G401 (cell line): ENCODE measurements at regions not wholly inside any gene's neighbourhood (a gene's known extent, or its start where the extent isn't known, plus 50 kb on each side); places are given as distances from the start of the nearest gene placed in this dataset.

ENCODE experiments used
- DNase-seq: peaks from one replicate; pipeline ENCODE4 v3.0.0-alpha.2; 2015; ENCODE audit warnings: low spot score
- in situ Hi-C: cut with HindIII; loops from 2 replicates; pipeline ENCODE4 v1.10.0; 2016; ENCODE audit warnings: low sequenced_read_pairs, mixed read lengths

DNA sequence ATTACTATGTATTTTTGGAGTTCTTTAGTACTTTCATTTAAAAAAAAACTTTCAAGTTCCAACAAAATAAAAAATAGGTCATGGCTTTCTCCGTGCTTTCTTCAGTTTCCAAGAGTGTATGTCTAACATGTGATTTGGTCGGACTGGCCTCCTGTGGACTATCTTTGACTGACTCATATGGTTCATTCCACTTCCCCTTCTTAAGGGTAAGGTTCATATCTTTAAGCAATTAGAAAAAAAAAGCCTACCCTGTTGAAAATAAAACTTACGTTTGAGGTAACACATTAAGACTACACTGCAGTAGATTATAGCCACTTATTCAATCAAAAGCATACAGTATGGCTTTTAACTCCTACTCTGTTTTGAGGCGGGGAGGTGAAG is 112.8 kb upstream of the AHR start:
- DNase-seq, result no peak
- in situ Hi-C loops, result no loop called here

DNA sequence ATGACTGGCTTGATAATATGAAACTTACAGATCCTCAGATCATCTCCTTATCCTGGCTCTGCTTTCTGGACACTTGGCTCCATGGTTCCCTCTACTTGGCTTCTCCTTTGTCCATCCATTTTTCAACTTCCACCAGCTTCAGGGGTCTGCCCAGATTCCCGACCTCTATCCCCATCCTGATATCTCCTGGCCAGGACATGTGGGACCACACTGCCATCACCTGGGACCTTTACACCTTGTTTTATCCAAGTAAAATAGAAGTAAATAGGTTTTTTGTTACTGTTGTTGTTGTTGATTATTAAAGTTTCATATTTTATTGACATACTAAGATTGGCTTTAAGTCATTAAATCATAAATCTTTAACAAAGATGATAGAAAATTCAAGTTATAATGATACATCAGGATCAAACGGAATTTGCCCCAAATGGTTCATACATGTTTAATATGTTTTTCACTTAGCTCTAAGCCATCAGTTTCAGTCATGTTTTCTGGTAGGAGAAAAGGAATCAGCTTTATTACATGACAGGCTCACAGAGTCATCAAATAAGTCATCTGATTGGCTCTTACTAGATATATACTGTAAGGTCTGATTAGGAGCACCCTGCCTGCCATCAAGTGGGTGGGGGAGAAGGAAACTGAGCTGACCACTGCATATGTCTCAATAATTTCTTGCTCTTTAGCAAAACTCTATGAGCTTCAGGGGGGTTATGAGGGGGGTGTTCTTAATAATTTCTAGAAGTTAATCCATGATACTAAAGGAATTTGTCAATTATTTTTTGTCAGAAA is 111.5 kb upstream of the AHR start:
- no peak for DNase-seq

DNA sequence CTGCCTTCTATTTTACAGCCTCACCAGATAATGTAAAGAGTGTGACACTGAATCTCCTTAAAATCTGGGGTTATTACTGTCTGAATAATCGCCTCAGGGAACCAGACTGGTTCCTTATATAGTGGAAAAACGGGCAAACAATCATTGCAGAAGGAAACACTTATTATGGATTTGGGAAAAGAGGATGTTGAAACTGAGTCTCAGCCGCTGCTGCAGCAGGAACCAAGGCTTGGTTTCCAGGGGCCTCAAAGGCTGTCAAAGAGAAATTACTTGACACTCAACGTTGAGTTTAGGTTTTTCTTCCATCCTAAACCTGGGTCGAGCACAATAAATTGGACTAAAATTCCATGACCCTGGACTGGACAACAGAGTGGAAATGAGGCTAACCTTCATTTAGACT is 103.8 kb upstream of the AHR start:
- DNase-seq, result no peak
- in situ Hi-C loops, result no loop called here

More for the DNA sequence above, 111.5 kb upstream of the AHR start:
- in situ Hi-C loops, result no loop called here

DNA sequence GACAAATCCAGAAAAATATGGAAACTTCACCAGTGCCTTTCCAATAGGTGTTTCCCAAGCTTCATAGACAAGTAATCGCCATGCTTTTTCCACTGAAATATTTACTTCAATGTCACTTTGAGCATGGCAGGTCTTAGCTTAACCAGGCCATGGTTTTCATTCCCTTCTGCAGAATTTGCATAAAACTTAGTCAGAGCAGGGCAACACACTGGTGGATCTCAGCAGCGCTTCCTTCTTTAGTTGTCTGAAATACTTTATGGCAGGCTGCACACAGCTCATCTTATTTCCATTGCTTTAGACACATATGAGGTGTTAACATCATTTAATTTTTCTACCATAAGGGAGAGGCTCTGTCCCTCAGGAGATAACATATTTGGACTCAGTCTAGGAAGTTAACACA is 102.9 kb upstream of the AHR start:
- in situ Hi-C loops, result no loop called here
- DNase-seq, result no peak

DNA sequence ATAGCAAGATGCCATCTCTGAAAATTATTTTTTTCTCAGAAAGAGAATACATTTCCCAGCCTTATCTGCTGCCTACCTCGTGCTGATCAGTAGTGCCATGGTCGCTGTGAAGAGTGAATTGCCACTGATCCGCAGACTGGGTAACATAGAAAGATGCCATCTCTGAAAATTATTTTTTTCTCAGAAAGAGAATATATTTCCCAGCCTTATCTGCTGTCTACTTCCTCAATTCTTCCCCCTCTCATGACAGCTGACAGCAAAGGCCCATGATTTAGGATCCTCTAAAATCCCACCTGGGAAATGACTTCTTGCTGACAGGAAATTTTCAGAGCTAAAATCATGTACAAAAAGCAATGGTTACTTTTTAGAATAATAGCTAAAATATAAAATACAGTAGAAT is 92.5 kb upstream of the AHR start:
- no peak for DNase-seq
- in situ Hi-C loops, result no loop called here

DNA sequence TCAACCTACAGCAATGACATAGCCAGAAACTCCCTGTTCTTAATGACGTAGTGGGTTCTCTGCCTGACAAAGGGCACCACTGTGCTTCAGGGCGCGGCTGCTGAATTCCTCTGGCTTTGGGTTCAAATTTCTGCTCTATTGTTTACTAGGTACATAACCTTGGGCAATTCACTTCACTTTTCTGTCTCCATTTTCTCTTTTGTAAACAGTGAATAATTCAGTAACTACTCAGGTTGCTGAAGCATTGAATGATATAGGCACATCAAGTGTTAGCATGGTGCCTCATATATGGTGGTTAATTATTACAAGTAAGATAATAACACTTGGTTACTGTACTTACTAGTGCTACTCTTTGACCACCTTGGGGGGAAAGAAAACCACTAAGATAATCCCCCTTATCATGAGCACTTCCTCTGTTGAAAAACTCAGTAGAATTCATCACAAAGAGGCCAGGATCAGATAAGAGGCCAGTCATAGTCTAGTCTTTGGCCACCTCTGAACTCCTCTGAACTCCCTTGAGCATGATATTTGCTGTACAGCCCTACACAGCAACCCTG is 92.0 kb upstream of the AHR start:
- in situ Hi-C loops, result no loop called here
- DNase-seq, result no peak

DNA sequence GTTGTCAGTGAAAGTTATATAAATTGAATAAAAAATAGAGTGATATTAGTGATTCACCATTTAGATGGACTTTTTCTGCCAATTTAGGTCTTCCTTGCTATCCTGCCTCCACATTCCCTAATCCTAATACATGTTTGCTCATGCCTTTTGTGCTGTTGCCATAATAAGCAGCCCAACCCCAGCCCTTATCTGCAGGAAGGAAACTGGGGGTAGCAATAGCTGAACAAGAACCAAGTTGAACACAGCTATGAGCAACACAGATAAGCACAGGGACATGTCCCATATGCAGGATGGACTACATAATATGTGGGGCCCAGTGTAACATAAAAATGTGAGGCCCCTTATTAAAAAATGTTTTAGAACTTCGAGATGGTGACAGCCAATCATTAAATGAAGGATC is 91.2 kb upstream of the AHR start:
- DNase-seq, result no peak
- in situ Hi-C loops, result no loop called here

DNA sequence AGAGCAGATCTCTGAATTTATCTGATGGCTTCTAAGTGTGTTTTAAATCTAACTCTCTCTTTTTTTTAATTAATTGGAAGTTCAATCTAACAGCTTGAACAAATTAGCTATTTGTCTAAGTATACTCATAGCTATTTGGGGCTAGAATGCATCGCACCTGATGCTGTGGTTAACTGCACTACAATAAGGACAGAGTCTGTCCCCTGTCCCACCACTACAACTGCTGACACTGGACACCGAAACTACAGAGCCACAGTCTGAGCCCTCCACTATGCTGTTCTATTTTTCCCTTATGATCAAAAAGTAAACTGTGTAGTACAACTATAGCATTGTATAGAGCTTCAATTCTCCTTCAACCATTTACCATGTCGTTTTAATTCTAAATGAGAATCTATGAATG is 89.4 kb upstream of the AHR start:
- no peak for DNase-seq
- in situ Hi-C loops, result no loop called here

DNA sequence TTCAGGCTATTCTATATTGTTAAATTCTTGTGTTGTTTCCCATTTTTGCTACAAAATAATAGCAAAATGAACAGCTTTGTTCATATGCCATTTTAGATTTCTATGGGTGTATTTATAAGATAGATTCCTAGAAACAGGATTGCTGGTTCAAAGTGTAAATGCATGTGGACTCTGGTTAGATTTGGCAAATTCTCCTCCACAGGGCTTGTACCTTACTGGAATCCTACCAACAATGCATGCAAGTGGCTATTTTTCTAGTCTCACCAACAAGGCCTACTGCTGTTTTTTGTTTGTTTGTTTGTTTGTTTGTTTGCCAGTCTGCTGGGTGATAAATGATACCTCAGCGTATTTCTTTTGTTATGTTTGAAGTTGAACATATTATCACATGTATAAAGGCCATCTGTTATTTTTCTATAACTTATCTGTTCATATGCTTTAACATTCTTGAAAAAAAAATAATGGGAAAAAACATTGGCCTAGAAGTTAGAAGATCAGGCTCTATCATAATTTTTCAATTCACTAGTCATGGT is 87.1 kb upstream of the AHR start:
- DNase-seq, result no peak
- in situ Hi-C loops, result no loop called here

DNA sequence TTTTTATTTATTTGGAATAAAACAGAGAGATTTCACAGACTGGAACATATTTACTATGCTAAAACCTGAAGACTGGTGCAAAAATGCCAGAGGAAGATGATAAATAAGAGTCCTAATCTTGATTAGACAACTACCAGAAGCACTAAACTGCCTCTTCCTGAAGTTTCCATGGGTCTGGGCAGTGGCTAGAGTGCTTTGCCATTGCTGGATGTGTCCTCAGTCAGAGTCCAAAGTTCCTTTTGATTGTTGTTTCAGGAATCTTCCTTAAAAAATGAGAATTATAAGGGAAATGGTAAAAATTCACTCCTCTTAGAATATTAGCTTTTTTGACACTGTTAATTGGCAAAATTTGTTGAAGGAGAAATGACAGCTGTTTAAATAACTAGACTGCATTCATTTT is 86.3 kb upstream of the AHR start:
- in situ Hi-C loops, result no loop called here
- no peak for DNase-seq

DNA sequence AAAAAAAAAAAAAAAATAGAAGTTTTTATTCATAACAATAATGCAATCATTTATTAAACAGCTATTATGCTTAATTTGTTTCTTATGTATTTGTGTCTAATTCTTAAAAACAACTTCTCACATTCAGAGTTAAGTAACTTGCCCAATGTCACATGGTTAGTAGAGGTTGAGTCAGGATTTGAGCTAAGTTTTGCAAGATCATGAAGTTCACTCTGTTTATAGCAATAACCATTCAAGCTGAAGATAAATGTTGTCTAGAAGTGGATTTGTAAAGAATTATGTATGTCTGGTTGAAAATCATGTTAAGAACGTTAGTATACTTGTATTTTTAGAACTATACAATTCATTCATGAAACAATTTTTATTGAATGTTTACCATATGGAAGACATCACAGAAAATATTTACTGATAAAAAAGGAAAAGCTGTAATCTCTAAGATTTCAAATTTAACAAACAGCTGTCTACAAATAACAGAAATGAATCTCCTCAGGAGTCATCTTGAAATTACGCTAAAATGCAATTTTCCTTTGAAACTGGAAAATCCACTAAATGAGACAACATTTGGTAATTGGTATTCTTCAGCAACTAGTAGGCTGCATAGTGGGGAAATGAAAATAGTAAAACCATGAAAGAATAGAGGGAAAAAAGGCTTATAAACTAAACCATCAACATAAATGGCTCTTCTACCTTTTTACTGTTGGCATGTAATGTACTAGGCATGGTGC is 70.5 kb upstream of the AHR start:
- in situ Hi-C loops, result no loop called here
- DNase-seq, result no peak

DNA sequence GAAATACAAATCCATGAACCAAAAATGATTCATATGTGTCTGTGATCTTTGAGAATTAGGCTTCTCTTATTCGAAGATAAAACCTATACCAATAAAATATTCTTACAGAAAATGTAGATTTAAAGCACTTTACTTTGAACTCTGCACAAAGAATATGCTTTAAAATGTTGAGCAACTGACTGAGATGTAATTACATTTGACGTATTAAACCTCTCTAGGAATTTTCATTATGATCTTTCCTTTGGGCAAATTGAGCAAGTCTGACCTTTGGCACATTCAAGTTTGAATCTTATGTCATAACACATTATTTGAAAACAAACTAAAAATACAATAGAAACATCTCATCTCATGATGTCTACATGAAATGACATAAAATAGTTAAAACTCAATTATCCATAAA is 69.2 kb upstream of the AHR start:
- no peak for DNase-seq
- in situ Hi-C loops, result no loop called here

DNA sequence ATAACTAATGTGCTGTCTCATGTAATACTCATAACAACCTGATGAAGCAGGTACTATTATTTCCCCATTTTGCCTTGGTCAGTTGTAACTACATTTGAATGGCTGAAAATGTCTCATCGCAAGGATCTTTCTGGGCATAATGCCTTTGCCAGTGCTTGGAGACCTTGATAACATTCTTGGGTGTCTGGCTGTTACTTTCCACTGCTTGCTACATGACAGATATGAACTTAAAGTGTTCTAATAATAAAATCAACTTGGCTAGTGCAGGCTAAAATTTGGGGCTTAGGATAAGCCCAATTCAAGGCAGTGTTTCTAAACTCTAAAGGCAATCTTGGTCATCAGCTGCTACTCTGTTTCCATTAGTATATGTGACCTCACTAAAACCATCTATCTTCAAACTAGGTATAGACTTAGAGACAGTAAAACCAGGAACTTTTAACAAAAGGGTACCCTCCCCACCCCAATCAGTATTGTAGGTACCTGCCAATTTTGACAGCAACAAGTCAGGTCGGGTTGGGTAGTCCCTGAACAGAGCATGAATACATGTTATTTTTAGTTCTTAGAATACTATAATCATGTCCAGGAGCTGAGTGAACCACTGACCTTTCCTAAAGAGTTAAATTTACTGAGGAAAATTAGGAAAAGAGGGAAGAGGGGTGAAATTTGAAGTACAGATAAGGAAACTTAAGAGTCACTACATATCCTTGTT is 68.2 kb upstream of the AHR start:
- in situ Hi-C loops, result no loop called here
- no peak for DNase-seq

DNA sequence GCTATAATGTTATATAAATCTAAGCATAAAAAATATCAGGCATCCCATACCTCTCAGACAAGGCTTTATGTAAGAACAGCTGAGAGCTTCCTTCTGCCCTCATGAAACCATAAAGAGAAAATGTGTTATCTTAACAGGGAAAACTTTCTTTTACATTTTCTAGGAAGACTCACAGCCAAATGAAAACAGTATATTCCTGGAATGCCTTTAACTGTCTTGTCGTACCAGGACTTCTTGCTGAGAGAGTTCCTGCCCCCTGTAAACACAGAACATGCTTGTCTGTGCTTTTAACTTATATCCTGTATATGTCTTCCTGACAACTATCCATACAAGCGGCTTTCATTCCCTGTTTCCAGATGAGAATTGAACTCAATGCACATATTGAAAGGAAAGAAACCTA is 64.8 kb upstream of the AHR start:
- no peak for DNase-seq
- in situ Hi-C loops, result no loop called here

DNA sequence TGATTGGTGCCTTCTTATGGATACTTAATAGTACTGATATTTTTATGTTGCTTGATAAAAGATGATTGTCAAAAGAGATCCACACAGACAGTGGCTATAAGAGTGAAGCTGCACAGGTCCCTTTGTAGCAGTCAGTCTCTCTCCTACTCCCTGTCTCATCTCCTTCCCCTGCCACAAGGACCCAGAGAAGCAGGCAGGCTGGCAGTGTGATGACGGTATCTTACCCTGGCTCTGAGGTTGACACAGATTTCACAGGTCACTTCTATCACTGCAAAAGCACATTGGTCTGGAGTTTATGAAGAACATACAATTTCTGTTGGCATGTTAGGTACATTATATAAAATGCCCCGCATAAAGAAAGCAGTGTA is 64.4 kb upstream of the AHR start:
- DNase-seq, result no peak
- in situ Hi-C loops, result no loop called here

DNA sequence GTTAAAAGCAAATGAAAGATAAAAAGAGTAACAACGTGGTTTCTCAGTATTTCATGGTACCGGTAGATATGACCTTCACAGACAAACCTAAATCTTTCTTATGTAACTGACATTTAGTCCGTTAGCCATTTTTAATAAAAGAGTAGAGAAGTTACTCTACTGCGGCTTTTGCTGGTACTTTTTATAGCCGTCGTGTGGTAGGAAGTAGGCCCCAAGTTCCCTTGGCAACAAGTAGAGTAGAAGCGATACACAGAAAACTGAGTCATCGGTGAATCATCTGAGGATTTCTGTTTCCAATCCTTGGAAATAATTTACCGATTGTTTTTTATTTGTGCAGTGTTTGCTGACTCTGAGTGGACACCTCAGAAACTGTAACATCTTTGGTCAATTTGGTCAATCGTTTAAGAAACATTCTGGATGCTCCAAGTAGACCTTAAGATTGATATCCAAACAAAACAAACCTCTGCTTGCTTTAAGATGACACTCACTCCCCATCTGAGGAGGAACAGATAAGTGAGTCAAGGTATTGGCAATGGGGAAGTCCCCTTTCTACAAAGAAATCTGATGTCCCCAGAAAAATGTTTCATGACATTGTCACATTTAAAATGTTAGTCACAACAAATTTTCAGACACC is 63.9 kb upstream of the AHR start:
- in situ Hi-C loops, result no loop called here
- DNase-seq, result no peak

DNA sequence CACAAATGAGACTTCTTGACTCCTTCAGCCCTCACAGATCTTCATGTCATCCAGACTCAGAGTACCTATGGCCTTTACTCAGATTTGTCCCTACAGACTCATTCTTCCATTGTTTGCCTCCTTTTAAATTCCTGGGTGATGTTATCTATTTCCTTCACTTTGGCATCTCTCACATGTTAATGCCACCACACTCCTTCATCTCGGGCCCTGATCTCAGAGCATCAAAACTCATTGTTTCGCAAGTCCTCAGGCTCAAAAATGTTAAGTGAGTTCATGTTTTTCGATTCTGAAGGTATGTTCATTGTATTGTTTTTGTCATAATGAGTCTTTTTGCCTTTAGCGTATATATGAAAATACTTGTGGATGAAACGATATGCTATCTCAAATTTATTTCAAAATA is 62.3 kb upstream of the AHR start:
- DNase-seq, result no peak
- in situ Hi-C loops, result no loop called here

DNA sequence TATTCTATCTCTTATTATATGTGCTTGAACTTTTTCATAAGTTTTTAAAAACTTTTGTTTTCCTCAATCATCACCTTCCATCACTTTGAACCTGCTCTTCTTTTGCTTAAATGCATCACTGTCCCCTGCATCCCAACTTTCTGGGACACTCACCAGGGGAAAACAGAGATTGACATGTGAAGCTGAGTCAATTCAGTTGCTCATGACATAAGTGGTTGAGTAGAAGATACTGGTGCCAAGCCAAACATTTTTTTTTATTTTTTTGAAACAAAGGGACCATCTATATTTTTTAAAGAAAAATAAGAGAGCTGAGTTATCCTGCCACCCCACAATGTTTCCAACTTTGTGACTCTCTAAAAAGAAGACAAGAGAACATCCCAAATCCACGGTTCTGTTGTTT is 61.8 kb upstream of the AHR start:
- in situ Hi-C loops, result no loop called here
- no peak for DNase-seq

DNA sequence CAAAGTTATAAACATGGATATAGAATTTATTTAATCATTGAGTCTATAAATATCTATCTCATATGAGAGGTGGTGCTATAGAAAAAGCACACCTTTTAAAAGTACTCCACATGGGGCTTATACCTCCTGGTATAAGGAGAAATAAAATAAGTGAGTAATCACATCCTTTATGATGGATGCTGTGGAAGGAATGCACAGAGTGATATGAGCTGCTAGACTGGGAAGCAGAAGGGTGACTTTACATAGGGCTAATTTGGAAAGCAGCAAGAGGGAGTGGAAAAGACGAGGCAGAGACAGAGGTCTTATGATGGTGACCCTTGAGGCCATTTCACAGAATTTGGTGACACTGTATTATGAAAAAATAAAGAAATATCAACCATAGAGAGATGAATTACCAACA is 59.4 kb upstream of the AHR start:
- in situ Hi-C loops, result no loop called here
- DNase-seq, result no peak
